HG03520 (cell line): ENCODE measurements at regions not wholly inside any gene's neighbourhood (a gene's known extent, or its start where the extent isn't known, plus 50 kb on each side); places are given as distances from the start of the nearest gene placed in this dataset.

ENCODE experiments used
- ATAC-seq: cut with Tn5 transposase; IDR thresholded peaks from one replicate; pipeline ENCODE4 v1.9.1; 2021; ENCODE audit warnings: mild to moderate bottlenecking, moderate library complexity; ENCODE audit not compliant: unreplicated experiment

- ATAC-seq, result no peak
These were observed 136.8 kb downstream of the C5orf15 start for GRCh38 chr5:133831491-133832224.

GRCh38 chr5:133830911-133831310 is 137.5 kb downstream of the C5orf15 start:
- ATAC-seq, result no peak

- ATAC-seq, result no peak
These were observed 138.1 kb downstream of the C5orf15 start for GRCh38 chr5:133830281-133830680.

- no peak for ATAC-seq
These were observed 138.6 kb downstream of the C5orf15 start for GRCh38 chr5:133829786-133830185.

- ATAC-seq, result no peak
These were observed 139.7 kb downstream of the C5orf15 start for GRCh38 chr5:133828722-133829121.

GRCh38 chr5:133827830-133828229 is 140.6 kb downstream of the C5orf15 start:
- ATAC-seq, result no peak

GRCh38 chr5:133827011-133827410 is 141.4 kb downstream of the C5orf15 start:
- ATAC-seq, result no peak

- peak; percentile 31 for ATAC-seq
These were observed 142.7 kb downstream of the C5orf15 start for GRCh38 chr5:133825631-133826289.

- ATAC-seq, result peak; percentile 76
These were observed 143.7 kb downstream of the C5orf15 start for GRCh38 chr5:133824661-133825254.

- ATAC-seq, result no peak
These were observed 146.5 kb downstream of the C5orf15 start for GRCh38 chr5:133821889-133822288.

GRCh38 chr5:133821311-133821741 is 147.1 kb downstream of the C5orf15 start:
- no peak for ATAC-seq

GRCh38 chr5:133820507-133820906 is 147.9 kb downstream of the C5orf15 start:
- ATAC-seq, result no peak

- no peak for ATAC-seq
These were observed 148.4 kb downstream of the C5orf15 start for GRCh38 chr5:133819977-133820471.

GRCh38 chr5:133818869-133819600 is 149.4 kb downstream of the C5orf15 start:
- no peak for ATAC-seq

- no peak for ATAC-seq
These were observed 150.4 kb downstream of the C5orf15 start for GRCh38 chr5:133818031-133818431.

GRCh38 chr5:133817456-133817855 is 151.0 kb downstream of the C5orf15 start:
- no peak for ATAC-seq

GRCh38 chr5:133816791-133817190 is 151.6 kb downstream of the C5orf15 start:
- ATAC-seq, result no peak

- no peak for ATAC-seq
These were observed 154.3 kb downstream of the C5orf15 start for GRCh38 chr5:133814152-133814551.

GRCh38 chr5:133811168-133811567 is 157.3 kb downstream of the C5orf15 start:
- ATAC-seq, result no peak

- ATAC-seq, result no peak
These were observed 158.6 kb downstream of the C5orf15 start for GRCh38 chr5:133809801-133810200.

GRCh38 chr5:133807348-133807747 is 161.1 kb downstream of the C5orf15 start:
- no peak for ATAC-seq
